ENCODE measurements at regions not wholly inside any gene's neighbourhood (a gene's known extent, or its start where the extent isn't known, plus 50 kb on each side); places are given as distances from the start of the nearest gene placed in this dataset.

GRCh38 chr14:101505236-101505970 is 55.9 kb upstream of the DIO3 start:
- TF ChIP-seq, protein P1, sequence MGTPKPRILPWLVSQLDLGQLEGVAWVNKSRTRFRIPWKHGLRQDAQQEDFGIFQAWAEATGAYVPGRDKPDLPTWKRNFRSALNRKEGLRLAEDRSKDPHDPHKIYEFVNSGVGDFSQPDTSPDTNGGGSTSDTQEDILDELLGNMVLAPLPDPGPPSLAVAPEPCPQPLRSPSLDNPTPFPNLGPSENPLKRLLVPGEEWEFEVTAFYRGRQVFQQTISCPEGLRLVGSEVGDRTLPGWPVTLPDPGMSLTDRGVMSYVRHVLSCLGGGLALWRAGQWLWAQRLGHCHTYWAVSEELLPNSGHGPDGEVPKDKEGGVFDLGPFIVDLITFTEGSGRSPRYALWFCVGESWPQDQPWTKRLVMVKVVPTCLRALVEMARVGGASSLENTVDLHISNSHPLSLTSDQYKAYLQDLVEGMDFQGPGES (IDR thresholded peaks at IDR 0.05; ENCODE audit: low read depth, low read length), result no peak
- no peak for TF ChIP-seq PBX3 (IDR thresholded peaks at IDR 0.05)
- no peak for TF ChIP-seq POLR2AphosphoS5 (IDR thresholded peaks at IDR 0.05; ENCODE audit: low read depth, low read length)
- TF ChIP-seq TCF12 (IDR thresholded peaks at IDR 0.05), result no peak
- TF ChIP-seq TEAD4 (IDR thresholded peaks at IDR 0.05; ENCODE audit: borderline replicate concordance, insufficient read depth), result no peak
- TF ChIP-seq SMC3 (IDR thresholded peaks at IDR 0.05; ENCODE audit: low read depth, low read length), result no peak
- TF ChIP-seq, protein P2, sequence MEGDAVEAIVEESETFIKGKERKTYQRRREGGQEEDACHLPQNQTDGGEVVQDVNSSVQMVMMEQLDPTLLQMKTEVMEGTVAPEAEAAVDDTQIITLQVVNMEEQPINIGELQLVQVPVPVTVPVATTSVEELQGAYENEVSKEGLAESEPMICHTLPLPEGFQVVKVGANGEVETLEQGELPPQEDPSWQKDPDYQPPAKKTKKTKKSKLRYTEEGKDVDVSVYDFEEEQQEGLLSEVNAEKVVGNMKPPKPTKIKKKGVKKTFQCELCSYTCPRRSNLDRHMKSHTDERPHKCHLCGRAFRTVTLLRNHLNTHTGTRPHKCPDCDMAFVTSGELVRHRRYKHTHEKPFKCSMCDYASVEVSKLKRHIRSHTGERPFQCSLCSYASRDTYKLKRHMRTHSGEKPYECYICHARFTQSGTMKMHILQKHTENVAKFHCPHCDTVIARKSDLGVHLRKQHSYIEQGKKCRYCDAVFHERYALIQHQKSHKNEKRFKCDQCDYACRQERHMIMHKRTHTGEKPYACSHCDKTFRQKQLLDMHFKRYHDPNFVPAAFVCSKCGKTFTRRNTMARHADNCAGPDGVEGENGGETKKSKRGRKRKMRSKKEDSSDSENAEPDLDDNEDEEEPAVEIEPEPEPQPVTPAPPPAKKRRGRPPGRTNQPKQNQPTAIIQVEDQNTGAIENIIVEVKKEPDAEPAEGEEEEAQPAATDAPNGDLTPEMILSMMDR (IDR thresholded peaks at IDR 0.05), result no peak
- no peak for TF ChIP-seq RAD21 (IDR thresholded peaks at IDR 0.05; ENCODE audit: low read length)
- TF ChIP-seq, protein P3, sequence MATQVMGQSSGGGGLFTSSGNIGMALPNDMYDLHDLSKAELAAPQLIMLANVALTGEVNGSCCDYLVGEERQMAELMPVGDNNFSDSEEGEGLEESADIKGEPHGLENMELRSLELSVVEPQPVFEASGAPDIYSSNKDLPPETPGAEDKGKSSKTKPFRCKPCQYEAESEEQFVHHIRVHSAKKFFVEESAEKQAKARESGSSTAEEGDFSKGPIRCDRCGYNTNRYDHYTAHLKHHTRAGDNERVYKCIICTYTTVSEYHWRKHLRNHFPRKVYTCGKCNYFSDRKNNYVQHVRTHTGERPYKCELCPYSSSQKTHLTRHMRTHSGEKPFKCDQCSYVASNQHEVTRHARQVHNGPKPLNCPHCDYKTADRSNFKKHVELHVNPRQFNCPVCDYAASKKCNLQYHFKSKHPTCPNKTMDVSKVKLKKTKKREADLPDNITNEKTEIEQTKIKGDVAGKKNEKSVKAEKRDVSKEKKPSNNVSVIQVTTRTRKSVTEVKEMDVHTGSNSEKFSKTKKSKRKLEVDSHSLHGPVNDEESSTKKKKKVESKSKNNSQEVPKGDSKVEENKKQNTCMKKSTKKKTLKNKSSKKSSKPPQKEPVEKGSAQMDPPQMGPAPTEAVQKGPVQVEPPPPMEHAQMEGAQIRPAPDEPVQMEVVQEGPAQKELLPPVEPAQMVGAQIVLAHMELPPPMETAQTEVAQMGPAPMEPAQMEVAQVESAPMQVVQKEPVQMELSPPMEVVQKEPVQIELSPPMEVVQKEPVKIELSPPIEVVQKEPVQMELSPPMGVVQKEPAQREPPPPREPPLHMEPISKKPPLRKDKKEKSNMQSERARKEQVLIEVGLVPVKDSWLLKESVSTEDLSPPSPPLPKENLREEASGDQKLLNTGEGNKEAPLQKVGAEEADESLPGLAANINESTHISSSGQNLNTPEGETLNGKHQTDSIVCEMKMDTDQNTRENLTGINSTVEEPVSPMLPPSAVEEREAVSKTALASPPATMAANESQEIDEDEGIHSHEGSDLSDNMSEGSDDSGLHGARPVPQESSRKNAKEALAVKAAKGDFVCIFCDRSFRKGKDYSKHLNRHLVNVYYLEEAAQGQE (IDR thresholded peaks at IDR 0.05; ENCODE audit: low read depth, low read length), result no peak
- TF ChIP-seq GABPA (IDR thresholded peaks at IDR 0.05; ENCODE audit: low read depth), result no peak
- TF ChIP-seq MXI1 (IDR thresholded peaks at IDR 0.05; ENCODE audit: low read depth, low read length), result no peak
- TF ChIP-seq ELF1 (IDR thresholded peaks at IDR 0.05), result no peak
- TF ChIP-seq CHD2 (IDR thresholded peaks at IDR 0.05; ENCODE audit: low read length, partially characterized antibody), result no peak
- TF ChIP-seq JUND (IDR thresholded peaks at IDR 0.05), result no peak

Data from SK-N-SH (cell line).